GM10266 (cell line): ENCODE measurements at regions not wholly inside any gene's neighbourhood (a gene's known extent, or its start where the extent isn't known, plus 50 kb on each side); places are given as distances from the start of the nearest gene placed in this dataset.
A peak's percentile ranks its signal among the peaks of the same experiment; 100 is the strongest.

Experiments
- DNase-seq: peaks from one replicate; pipeline ENCODE4 v3.0.0; 2012; ENCODE audit errors: extremely low spot score
- CTCF ChIP-seq: IDR thresholded peaks from 2 replicates; pipeline ENCODE4 v1.5.1; 2012; ENCODE audit warnings: mild to moderate bottlenecking, low read depth; ENCODE audit not compliant: control insufficient read depth, insufficient read depth; ENCODE audit errors: missing control alignments

GRCh38 chr12:59472273-59472672 lies 123.6 kb upstream of the SLC16A7 start:
- DNase-seq: no peak
- TF ChIP-seq CTCF: no peak

- TF ChIP-seq CTCF: no peak
- DNase-seq: no peak
Measured at GRCh38 chr12:59459966-59460660, 135.7 kb upstream of the SLC16A7 start.

- no peak for TF ChIP-seq CTCF
- DNase-seq: no peak
Measured at GRCh38 chr12:59453475-59453874, 142.4 kb upstream of the SLC16A7 start.

GRCh38 chr12:59452746-59453145 lies 143.1 kb upstream of the SLC16A7 start:
- no peak for TF ChIP-seq CTCF
- DNase-seq: no peak

- DNase-seq: no peak
- TF ChIP-seq CTCF: no peak
Measured at GRCh38 chr12:59452259-59452658, 143.6 kb upstream of the SLC16A7 start.

- TF ChIP-seq CTCF: no peak
- no peak for DNase-seq
Measured at GRCh38 chr12:59446116-59446515, 149.7 kb upstream of the SLC16A7 start.

- peak; percentile 34 for TF ChIP-seq CTCF
- no peak for DNase-seq
Measured at GRCh38 chr12:59444932-59445331, 150.9 kb upstream of the SLC16A7 start.
